ENCODE measurements at regions not wholly inside any gene's neighbourhood (a gene's known extent, or its start where the extent isn't known, plus 50 kb on each side); places are given as distances from the start of the nearest gene placed in this dataset.
"Not testable (repeated sequence)": the region's sequence is repeated elsewhere in the genome, so short reads cannot be mapped to it uniquely, and the experiment has no call there.

DNA sequence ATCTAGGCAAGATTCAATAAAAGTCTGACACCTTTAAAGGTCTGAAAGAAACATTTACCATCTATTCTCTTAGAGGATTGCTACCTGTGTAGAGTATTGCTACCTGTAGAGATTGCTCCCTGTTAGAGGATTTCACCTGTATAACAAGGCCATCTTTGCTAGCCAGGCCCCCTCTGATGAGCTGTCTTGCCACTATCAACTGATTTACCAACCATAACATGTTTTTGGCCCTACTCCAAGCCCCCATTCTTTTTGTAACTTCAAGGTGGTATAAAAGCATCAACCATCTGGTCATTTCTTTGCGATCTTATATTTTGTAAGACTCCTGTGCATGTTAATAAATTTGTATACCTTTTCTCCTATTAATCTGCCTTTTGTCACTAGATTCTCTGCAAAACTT, 424.7 kb upstream of the CAMK1G start:
- Histone ChIP-seq H3K4me1 (ENCODE audit: control insufficient read depth, insufficient read depth, low read length) (peaks cover 10% of the 10 kb centered on the region), H3K36me3 (ENCODE audit: insufficient read depth, low read length) (no peaks in the 10 kb centered on the region), H3K4me2 (ENCODE audit: low read length) (no peak overlapping the region), H3K9ac (ENCODE audit: low read depth, low read length) (no peak overlapping the region), H3K4me3 (ENCODE audit: low read length) (no peak overlapping the region), H3K27me3 (ENCODE audit: control insufficient read depth, insufficient read depth, low read length) (peaks cover 3% of the 10 kb centered on the region), H3K9me3 (replicated peaks; ENCODE audit: low read length) (no peaks in the 10 kb centered on the region)

DNA sequence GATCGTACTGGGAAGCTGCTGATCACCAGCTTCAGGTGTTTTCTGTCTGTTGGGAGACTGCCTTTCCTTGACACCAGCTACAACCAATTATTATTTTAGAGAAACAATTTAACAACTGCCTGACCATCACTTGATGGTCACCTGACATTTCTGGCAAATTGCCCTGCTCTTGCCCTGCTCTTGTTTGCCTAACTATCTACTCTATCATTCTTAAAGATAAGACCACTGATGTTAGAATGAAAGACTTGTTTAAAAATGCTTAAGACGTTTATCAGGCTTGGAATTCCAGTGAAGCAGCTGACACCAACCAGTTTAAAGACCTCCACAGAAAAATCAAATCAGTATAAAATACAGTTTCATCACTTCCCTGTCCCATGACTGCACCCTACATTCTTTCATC, 423.3 kb upstream of the CAMK1G start:
- peaks cover under 1% of the 10 kb centered on the region for H3K4me1 ChIP-seq (ENCODE audit: control insufficient read depth, insufficient read depth, low read length)
- no peak overlapping the region for H3K4me3 ChIP-seq (ENCODE audit: low read length)
- H3K9me3 ChIP-seq (replicated peaks; ENCODE audit: low read length), result no peaks in the 10 kb centered on the region
- no peak overlapping the region for H3K9ac ChIP-seq (ENCODE audit: low read depth, low read length)
- no peaks in the 10 kb centered on the region for H3K36me3 ChIP-seq (ENCODE audit: insufficient read depth, low read length)
- no peak overlapping the region for H3K4me2 ChIP-seq (ENCODE audit: low read length)
- no peaks in the 10 kb centered on the region for H3K27me3 ChIP-seq (ENCODE audit: control insufficient read depth, insufficient read depth, low read length)

GRCh38 chr1:209162651-209163050, 420.9 kb upstream of the CAMK1G start:
- Histone ChIP-seq H3K4me2 (ENCODE audit: low read length) (no peak overlapping the region), H3K4me1 (ENCODE audit: control insufficient read depth, insufficient read depth, low read length) (peaks cover under 1% of the 10 kb centered on the region), H3K27me3 (ENCODE audit: control insufficient read depth, insufficient read depth, low read length) (no peaks in the 10 kb centered on the region), H3K36me3 (ENCODE audit: insufficient read depth, low read length) (no peaks in the 10 kb centered on the region), H3K4me3 (ENCODE audit: low read length) (no peak overlapping the region), H3K9me3 (replicated peaks; ENCODE audit: low read length) (no peaks in the 10 kb centered on the region), H3K9ac (ENCODE audit: low read depth, low read length) (no peak overlapping the region)

DNA sequence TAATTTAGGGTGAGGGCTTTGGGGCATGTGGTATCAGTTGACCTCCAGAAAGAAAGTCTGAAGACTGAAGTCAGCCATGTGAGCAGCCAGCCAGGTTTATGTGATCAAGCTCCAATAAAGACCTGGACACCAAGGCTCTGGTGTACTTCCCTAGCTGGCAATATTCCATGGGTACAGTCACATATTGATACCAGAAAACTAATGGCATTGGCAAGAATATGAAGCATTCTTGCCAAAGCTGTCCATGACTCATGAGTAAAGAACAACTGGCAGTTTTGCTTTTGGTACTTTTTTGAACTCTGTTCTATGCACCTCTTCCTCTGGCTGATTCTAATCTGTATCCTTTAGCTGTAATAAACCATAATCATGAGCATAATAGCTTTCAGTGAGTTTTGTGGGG, 415.3 kb upstream of the CAMK1G start:
- no peaks in the 10 kb centered on the region for H3K9me3 ChIP-seq (replicated peaks; ENCODE audit: low read length)
- H3K4me2 ChIP-seq (ENCODE audit: low read length), result peak overlapping the region; percentile 39
- no peak overlapping the region for H3K9ac ChIP-seq (ENCODE audit: low read depth, low read length)
- H3K27me3 ChIP-seq (ENCODE audit: control insufficient read depth, insufficient read depth, low read length), result no peaks in the 10 kb centered on the region
- peaks cover 16% of the 10 kb centered on the region for H3K4me1 ChIP-seq (ENCODE audit: control insufficient read depth, insufficient read depth, low read length)
- no peaks in the 10 kb centered on the region for H3K36me3 ChIP-seq (ENCODE audit: insufficient read depth, low read length)
- H3K4me3 ChIP-seq (ENCODE audit: low read length), result no peak overlapping the region

GRCh38 chr1:209171151-209171550, 412.4 kb upstream of the CAMK1G start:
- H3K36me3 ChIP-seq (ENCODE audit: insufficient read depth, low read length), result no peaks in the 10 kb centered on the region
- no peaks in the 10 kb centered on the region for H3K9me3 ChIP-seq (replicated peaks; ENCODE audit: low read length)
- H3K9ac ChIP-seq (ENCODE audit: low read depth, low read length), result no peak overlapping the region
- H3K4me3 ChIP-seq (ENCODE audit: low read length), result no peak overlapping the region
- peaks cover 16% of the 10 kb centered on the region for H3K4me1 ChIP-seq (ENCODE audit: control insufficient read depth, insufficient read depth, low read length)
- no peak overlapping the region for H3K4me2 ChIP-seq (ENCODE audit: low read length)
- no peaks in the 10 kb centered on the region for H3K27me3 ChIP-seq (ENCODE audit: control insufficient read depth, insufficient read depth, low read length)

GRCh38 chr1:209172286-209172685, 411.2 kb upstream of the CAMK1G start:
- H3K36me3 ChIP-seq (ENCODE audit: insufficient read depth, low read length), result no peaks in the 10 kb centered on the region
- H3K4me1 ChIP-seq (ENCODE audit: control insufficient read depth, insufficient read depth, low read length), result peaks cover 16% of the 10 kb centered on the region
- H3K4me2 ChIP-seq (ENCODE audit: low read length), result no peak overlapping the region
- no peaks in the 10 kb centered on the region for H3K27me3 ChIP-seq (ENCODE audit: control insufficient read depth, insufficient read depth, low read length)
- H3K4me3 ChIP-seq (ENCODE audit: low read length), result no peak overlapping the region
- H3K9me3 ChIP-seq (replicated peaks; ENCODE audit: low read length), result no peaks in the 10 kb centered on the region
- no peak overlapping the region for H3K9ac ChIP-seq (ENCODE audit: low read depth, low read length)

DNA sequence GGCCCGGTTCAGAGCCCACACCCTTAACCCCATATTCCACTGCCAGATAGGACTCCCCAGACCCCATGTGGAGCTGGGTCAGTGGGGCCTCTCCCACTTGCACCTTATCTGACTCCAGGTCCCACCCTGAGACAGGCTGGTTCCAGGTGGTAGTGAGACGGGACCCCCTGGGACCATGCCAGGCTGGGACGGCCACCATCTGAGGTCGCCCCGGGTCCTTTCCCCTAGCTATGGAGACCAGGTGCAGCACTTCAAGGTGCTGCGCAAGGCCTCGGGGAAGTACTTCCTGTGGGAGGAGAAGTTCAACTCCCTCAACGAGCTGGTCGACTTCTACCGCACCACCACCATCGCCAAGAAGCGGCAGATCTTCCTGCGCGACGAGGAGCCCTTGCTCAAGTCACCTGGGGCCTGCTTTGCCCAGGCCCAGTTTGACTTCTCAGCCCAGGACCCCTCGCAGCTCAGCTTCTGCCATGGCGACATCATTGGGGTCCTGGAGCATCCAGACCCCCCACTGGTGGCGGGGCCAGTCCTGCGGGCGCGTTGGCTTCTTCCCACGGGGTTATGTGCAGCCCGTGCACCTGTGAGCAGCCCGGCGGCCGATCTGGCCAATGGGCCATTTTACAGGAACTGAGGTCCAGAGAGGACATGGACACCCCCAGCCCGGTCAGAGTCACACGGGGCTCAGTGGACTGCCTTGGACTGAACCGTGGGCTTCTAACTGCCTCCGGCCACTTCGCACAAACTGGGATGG, 410.5 kb upstream of the CAMK1G start:
- not testable (repeated sequence) for H3K27me3 ChIP-seq (ENCODE audit: control insufficient read depth, insufficient read depth, low read length); H3K4me2 ChIP-seq (ENCODE audit: low read length); H3K4me3 ChIP-seq (ENCODE audit: low read length); H3K9ac ChIP-seq (ENCODE audit: low read depth, low read length); H3K36me3 ChIP-seq (ENCODE audit: insufficient read depth, low read length); H3K9me3 ChIP-seq (replicated peaks; ENCODE audit: low read length)
- peaks cover 12% of the 10 kb centered on the region for H3K4me1 ChIP-seq (ENCODE audit: control insufficient read depth, insufficient read depth, low read length)

DNA sequence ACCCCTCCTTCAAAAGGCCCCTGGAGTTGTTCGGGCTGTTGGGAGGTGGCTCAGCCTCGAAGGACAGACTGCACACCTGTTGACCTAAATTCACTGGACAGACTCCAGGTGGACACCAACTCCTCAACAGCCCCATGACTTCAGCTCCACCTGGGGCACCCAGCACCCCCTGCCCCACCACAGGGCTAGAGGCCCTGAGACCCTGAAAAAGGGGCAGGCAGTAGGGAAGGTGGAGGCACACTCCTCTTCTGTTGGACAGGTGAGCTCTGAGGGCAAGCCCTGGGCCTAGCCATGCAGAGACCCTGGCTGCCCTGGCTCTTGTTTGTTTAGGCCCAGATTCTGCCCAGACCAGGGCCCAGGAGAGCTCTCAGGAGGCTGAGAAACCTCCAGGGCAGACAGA, 409.7 kb upstream of the CAMK1G start:
- not testable (repeated sequence) for H3K9me3 ChIP-seq (replicated peaks; ENCODE audit: low read length); H3K4me2 ChIP-seq (ENCODE audit: low read length); H3K4me1 ChIP-seq (ENCODE audit: control insufficient read depth, insufficient read depth, low read length); H3K4me3 ChIP-seq (ENCODE audit: low read length); H3K36me3 ChIP-seq (ENCODE audit: insufficient read depth, low read length); H3K27me3 ChIP-seq (ENCODE audit: control insufficient read depth, insufficient read depth, low read length); H3K9ac ChIP-seq (ENCODE audit: low read depth, low read length)

GRCh38 chr1:209176866-209177430, 406.6 kb upstream of the CAMK1G start:
- no peaks in the 10 kb centered on the region for H3K4me1 ChIP-seq (ENCODE audit: control insufficient read depth, insufficient read depth, low read length)
- H3K4me2 ChIP-seq (ENCODE audit: low read length), result no peak overlapping the region
- no peaks in the 10 kb centered on the region for H3K27me3 ChIP-seq (ENCODE audit: control insufficient read depth, insufficient read depth, low read length)
- no peak overlapping the region for H3K4me3 ChIP-seq (ENCODE audit: low read length)
- no peaks in the 10 kb centered on the region for H3K9me3 ChIP-seq (replicated peaks; ENCODE audit: low read length)
- H3K9ac ChIP-seq (ENCODE audit: low read depth, low read length), result no peak overlapping the region
- no peaks in the 10 kb centered on the region for H3K36me3 ChIP-seq (ENCODE audit: insufficient read depth, low read length)

GRCh38 chr1:209183195-209183594, 400.3 kb upstream of the CAMK1G start:
- Histone ChIP-seq H3K4me2 (ENCODE audit: low read length) (no peak overlapping the region), H3K9ac (ENCODE audit: low read depth, low read length) (no peak overlapping the region), H3K4me3 (ENCODE audit: low read length) (no peak overlapping the region), H3K36me3 (ENCODE audit: insufficient read depth, low read length) (no peaks in the 10 kb centered on the region), H3K9me3 (replicated peaks; ENCODE audit: low read length) (no peaks in the 10 kb centered on the region), H3K4me1 (ENCODE audit: control insufficient read depth, insufficient read depth, low read length) (no peaks in the 10 kb centered on the region), H3K27me3 (ENCODE audit: control insufficient read depth, insufficient read depth, low read length) (no peaks in the 10 kb centered on the region)

DNA sequence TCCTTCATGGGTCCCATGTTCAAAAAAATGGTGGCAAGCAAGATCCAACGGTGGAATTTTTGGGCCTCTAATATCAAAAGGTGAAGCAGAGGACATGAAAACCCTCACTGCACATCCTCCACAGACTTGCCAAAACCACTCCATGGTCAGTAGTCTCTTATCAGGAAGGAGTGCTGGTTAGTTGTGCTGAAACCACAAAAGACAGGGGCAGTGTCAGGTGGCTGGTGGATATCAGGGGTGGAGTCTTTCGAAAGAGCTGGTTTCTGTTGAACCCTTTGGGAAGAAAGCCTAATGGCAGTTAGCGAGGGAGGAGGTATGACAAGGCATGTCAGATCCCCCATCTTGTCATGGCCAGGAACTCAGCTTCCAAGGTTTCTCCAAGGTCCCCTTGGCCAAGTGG, 395.9 kb upstream of the CAMK1G start:
- H3K9me3 ChIP-seq (replicated peaks; ENCODE audit: low read length), result no peaks in the 10 kb centered on the region
- no peak overlapping the region for H3K9ac ChIP-seq (ENCODE audit: low read depth, low read length)
- no peaks in the 10 kb centered on the region for H3K36me3 ChIP-seq (ENCODE audit: insufficient read depth, low read length)
- no peaks in the 10 kb centered on the region for H3K27me3 ChIP-seq (ENCODE audit: control insufficient read depth, insufficient read depth, low read length)
- no peak overlapping the region for H3K4me3 ChIP-seq (ENCODE audit: low read length)
- no peak overlapping the region for H3K4me2 ChIP-seq (ENCODE audit: low read length)
- no peaks in the 10 kb centered on the region for H3K4me1 ChIP-seq (ENCODE audit: control insufficient read depth, insufficient read depth, low read length)

DNA sequence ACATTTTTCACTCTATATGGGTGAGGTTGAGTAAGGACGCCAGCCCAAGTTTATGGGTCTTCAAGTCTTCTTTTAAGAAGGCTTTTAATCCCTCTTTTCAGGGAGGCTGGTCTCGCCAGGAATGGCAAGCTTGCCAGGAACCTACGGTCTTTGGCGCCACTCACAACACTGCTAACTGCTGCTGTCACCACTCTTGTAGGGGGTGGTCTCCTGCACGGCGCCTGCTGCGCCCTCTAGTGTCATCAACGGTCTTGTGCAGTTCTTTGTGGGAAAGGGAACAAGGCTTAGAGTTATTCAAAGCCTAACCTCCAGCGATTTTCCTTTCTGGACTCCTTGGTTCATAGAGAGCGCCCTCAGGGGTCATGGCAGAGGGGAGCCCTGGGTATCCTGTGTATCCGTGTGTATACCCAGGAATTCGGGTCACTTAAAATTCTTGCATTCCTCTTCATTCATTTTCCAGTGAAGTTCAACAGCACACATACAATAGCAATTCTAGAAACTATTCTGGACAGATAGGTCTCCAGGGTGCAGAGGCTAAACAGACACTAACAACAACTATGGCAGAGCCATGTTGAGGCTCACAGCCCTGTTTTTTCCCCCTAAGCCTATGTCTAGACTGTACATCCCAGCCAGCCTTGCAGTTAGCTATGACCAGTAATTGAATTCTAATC, 392.8 kb upstream of the CAMK1G start:
- Histone ChIP-seq H3K4me1 (ENCODE audit: control insufficient read depth, insufficient read depth, low read length) (no peaks in the 10 kb centered on the region), H3K4me2 (ENCODE audit: low read length) (no peak overlapping the region), H3K9me3 (replicated peaks; ENCODE audit: low read length) (peaks cover under 1% of the 10 kb centered on the region), H3K36me3 (ENCODE audit: insufficient read depth, low read length) (no peaks in the 10 kb centered on the region), H3K27me3 (ENCODE audit: control insufficient read depth, insufficient read depth, low read length) (no peaks in the 10 kb centered on the region), H3K9ac (ENCODE audit: low read depth, low read length) (no peak overlapping the region), H3K4me3 (ENCODE audit: low read length) (no peak overlapping the region)
